ENCODE measurements at regions not wholly inside any gene's neighbourhood (a gene's known extent, or its start where the extent isn't known, plus 50 kb on each side); places are given as distances from the start of the nearest gene placed in this dataset.

GRCh38 chr9:14482856-14483255 is 168.9 kb upstream of the NFIB start:
- H3K4me3 ChIP-seq = no peak overlapping the region
- in situ Hi-C loops (cut with MboI; ENCODE audit: low sequenced_read_pairs in 4 of 4) (no loop called here), intact Hi-C loops (cut with DNase I; ENCODE audit: low total_unique reads) (no loop called here)
- H3K9me3 ChIP-seq = no peaks in the 10 kb centered on the region
- no peaks in the 10 kb centered on the region for H3K27me3 ChIP-seq
- TF ChIP-seq, protein P1, sequence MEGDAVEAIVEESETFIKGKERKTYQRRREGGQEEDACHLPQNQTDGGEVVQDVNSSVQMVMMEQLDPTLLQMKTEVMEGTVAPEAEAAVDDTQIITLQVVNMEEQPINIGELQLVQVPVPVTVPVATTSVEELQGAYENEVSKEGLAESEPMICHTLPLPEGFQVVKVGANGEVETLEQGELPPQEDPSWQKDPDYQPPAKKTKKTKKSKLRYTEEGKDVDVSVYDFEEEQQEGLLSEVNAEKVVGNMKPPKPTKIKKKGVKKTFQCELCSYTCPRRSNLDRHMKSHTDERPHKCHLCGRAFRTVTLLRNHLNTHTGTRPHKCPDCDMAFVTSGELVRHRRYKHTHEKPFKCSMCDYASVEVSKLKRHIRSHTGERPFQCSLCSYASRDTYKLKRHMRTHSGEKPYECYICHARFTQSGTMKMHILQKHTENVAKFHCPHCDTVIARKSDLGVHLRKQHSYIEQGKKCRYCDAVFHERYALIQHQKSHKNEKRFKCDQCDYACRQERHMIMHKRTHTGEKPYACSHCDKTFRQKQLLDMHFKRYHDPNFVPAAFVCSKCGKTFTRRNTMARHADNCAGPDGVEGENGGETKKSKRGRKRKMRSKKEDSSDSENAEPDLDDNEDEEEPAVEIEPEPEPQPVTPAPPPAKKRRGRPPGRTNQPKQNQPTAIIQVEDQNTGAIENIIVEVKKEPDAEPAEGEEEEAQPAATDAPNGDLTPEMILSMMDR (IDR thresholded peaks at IDR 0.05 in 4 of 5, conservative IDR thresholded peaks at IDR 0.05 in 1 of 5) = no peak
- H3K4me1 ChIP-seq = no peaks in the 10 kb centered on the region
- no peak overlapping the region for H3K27ac ChIP-seq
- H3K36me3 ChIP-seq = no peaks in the 10 kb centered on the region
- no peak for ATAC-seq
- DNase-seq = no peak

GRCh38 chr9:14480526-14480925 is 166.6 kb upstream of the NFIB start:
- H3K4me1 ChIP-seq = no peaks in the 10 kb centered on the region
- H3K36me3 ChIP-seq = no peaks in the 10 kb centered on the region
- TF ChIP-seq, protein P1 (IDR thresholded peaks at IDR 0.05 in 4 of 5, conservative IDR thresholded peaks at IDR 0.05 in 1 of 5) = no peak
- no peak for TF ChIP-seq POLR2A (IDR thresholded peaks at IDR 0.05)
- no peaks in the 10 kb centered on the region for H3K9me3 ChIP-seq
- in situ Hi-C loops (cut with MboI; ENCODE audit: low sequenced_read_pairs in 4 of 4) (no loop called here), intact Hi-C loops (cut with DNase I; ENCODE audit: low total_unique reads) (no loop called here)
- H3K27me3 ChIP-seq = no peaks in the 10 kb centered on the region
- no peak overlapping the region for H3K27ac ChIP-seq
- H3K4me3 ChIP-seq = no peak overlapping the region
- DNase-seq (no peak), ATAC-seq (no peak)

GRCh38 chr9:14479163-14479560 is 165.2 kb upstream of the NFIB start:
- TF ChIP-seq POLR2A (IDR thresholded peaks at IDR 0.05) = no peak
- TF ChIP-seq, protein P1 (IDR thresholded peaks at IDR 0.05 in 4 of 5, conservative IDR thresholded peaks at IDR 0.05 in 1 of 5) = no peak
- no peaks in the 10 kb centered on the region for H3K4me1 ChIP-seq
- H3K27me3 ChIP-seq = no peaks in the 10 kb centered on the region
- ATAC-seq = no peak
- no peaks in the 10 kb centered on the region for H3K9me3 ChIP-seq
- H3K36me3 ChIP-seq = no peaks in the 10 kb centered on the region
- no peak for DNase-seq
- in situ Hi-C loops (cut with MboI; ENCODE audit: low sequenced_read_pairs in 4 of 4) = no loop called here
- intact Hi-C loops (cut with DNase I; ENCODE audit: low total_unique reads) = no loop called here
- no peak overlapping the region for H3K27ac ChIP-seq
- no peak overlapping the region for H3K4me3 ChIP-seq

- in situ Hi-C loops (cut with MboI; ENCODE audit: low sequenced_read_pairs in 4 of 4) (no loop called here), intact Hi-C loops (cut with DNase I; ENCODE audit: low total_unique reads) (no loop called here)
- H3K27me3 ChIP-seq = no peaks in the 10 kb centered on the region
- H3K9me3 ChIP-seq = no peaks in the 10 kb centered on the region
- H3K36me3 ChIP-seq = no peaks in the 10 kb centered on the region
- no peak overlapping the region for H3K4me3 ChIP-seq
- DNase-seq = no peak
- H3K4me1 ChIP-seq = no peaks in the 10 kb centered on the region
- no peak overlapping the region for H3K27ac ChIP-seq
- ATAC-seq = no peak
- TF ChIP-seq POLR2A (IDR thresholded peaks at IDR 0.05) = no peak
- TF ChIP-seq, protein P1 (IDR thresholded peaks at IDR 0.05 in 4 of 5, conservative IDR thresholded peaks at IDR 0.05 in 1 of 5) = no peak
These were observed 164.5 kb upstream of the NFIB start for GRCh38 chr9:14478175-14479162.

Data from gastrocnemius medialis (tissue), 4 donors.